Thymus (tissue), 11 donors: ENCODE measurements at regions not wholly inside any gene's neighbourhood (a gene's known extent, or its start where the extent isn't known, plus 50 kb on each side); places are given as distances from the start of the nearest gene placed in this dataset.

Source experiments
- DNase-seq, 9 donors: peaks; one replicate each; pipeline ENCODE4 v3.0.0-alpha.2; 2013; ENCODE audit warnings: low spot score in 9 of 9, low read depth in 6 of 9, missing footprints in 1 of 9
- H3K27ac ChIP-seq, 2 donors: one replicate each; pipeline ENCODE4 v1.5.1; 2013; ENCODE audit warnings: control low read depth in 1 of 2, low read depth in 1 of 2, low read length in 1 of 2, mild to moderate bottlenecking in 1 of 2, moderate library complexity in 1 of 2
- H3K27me3 ChIP-seq, 2 donors: one replicate each; pipeline ENCODE4 v1.5.1; 2013; ENCODE audit warnings: low read length in 1 of 2; ENCODE audit not compliant: control insufficient read depth in 2 of 2, insufficient read depth in 1 of 2
- H3K36me3 ChIP-seq, 2 donors: one replicate each; pipeline ENCODE4 v1.5.1; 2013; ENCODE audit warnings: low read length in 1 of 2, mild to moderate bottlenecking in 1 of 2, moderate library complexity in 1 of 2; ENCODE audit not compliant: control insufficient read depth in 2 of 2, insufficient read depth in 2 of 2
- H3K4me1 ChIP-seq, 2 donors: one replicate each; pipeline ENCODE4 v1.5.1; 2013; ENCODE audit warnings: low read length in 2 of 2; ENCODE audit not compliant: control insufficient read depth in 2 of 2, insufficient read depth in 2 of 2
- H3K4me3 ChIP-seq, 2 donors: one replicate each; pipeline ENCODE4 v1.5.1; 2013; ENCODE audit warnings: low read length in 2 of 2, control low read depth in 1 of 2, mild to moderate bottlenecking in 1 of 2
- H3K9me3 ChIP-seq, 2 donors: one replicate each; pipeline ENCODE4 v1.5.1; 2013; ENCODE audit warnings: low read length in 1 of 2, mild to moderate bottlenecking in 1 of 2; ENCODE audit not compliant: control insufficient read depth in 2 of 2, insufficient read depth in 1 of 2
- WGBS: extraction: QIAGEN DNeasy Blood & Tissue Kit; methylation state at CpG from one replicate; pipeline ENCODE4 v1.1.7; 2013; 5-methylcytosine and 5-hydroxymethylcytosine counted together
- donor health status: healthy.

DNA sequence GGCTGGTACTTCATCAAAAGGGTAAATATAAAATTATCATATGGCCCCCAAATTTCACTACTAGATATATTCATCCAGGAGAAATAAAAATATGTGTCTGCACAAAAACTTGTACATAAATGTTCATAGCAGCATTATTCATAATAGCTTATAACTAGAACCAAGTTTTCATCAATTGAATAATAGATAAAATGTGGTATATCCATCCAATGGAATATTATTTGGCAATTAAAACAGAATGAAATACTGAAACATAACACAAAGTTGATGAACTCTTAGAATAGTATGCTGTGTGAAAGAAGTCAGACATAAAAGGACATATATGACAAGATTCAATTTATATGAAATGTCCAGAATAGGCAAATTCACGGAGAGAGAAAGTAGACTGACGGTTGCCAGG lies 389.3 kb upstream of the ADAMTS9 start:
- Histone ChIP-seq H3K36me3 (no peaks in the 10 kb centered on the region), H3K9me3 (no peaks in the 10 kb centered on the region), H3K27ac (no peak overlapping the region), H3K27me3 (no peaks in the 10 kb centered on the region), H3K4me3 (no peak overlapping the region), H3K4me1 (no peaks in the 10 kb centered on the region)
- no peak for DNase-seq
- 95% methylated on average over 2 of the region's 2 CpGs for WGBS

DNA sequence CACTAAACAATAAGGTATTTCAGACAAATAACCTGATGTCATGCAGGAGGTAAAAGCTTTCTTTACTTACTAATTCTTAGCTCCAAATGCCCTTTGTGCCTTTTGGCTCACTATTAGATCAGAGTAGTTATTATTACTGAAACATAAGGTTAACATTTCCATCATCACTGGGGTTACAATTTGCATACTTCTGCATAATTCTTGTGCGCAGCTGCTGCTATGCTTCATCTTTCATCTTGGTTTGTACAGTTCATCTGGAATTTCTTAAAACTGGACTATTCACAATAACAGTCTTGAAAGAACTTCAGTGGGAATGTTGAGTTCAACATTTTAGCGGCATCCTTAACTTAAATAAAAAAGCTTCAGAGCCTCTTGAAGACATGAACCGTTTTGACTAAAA lies 383.2 kb upstream of the ADAMTS9 start:
- Histone ChIP-seq H3K27me3 (no peaks in the 10 kb centered on the region), H3K4me3 (no peak overlapping the region), H3K36me3 (no peaks in the 10 kb centered on the region), H3K27ac (no peak overlapping the region), H3K9me3 (no peaks in the 10 kb centered on the region), H3K4me1 (no peaks in the 10 kb centered on the region)
- 96% methylated on average over 3 of the region's 3 CpGs for WGBS
- no peak for DNase-seq

DNA sequence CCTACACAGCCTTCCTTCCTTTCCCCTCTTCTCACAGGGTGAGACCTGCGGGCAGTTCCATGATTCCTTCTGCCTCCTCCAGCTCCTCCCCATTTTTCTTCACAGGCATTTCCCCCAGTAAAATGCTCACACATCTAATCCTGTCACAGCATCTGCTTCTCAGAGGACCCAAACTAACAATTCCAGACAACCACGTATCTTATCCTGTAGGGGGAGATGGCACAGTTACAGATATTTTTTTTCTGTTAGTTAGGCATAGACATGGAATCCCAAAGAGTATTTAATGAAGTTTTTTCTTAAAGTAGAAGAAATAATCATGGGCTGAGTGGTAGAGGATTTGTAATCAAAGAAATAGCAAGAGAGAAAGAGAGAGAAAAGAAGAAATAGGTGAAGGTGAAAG lies 373.1 kb upstream of the ADAMTS9 start:
- Histone ChIP-seq H3K9me3 (no peaks in the 10 kb centered on the region), H3K27me3 (no peaks in the 10 kb centered on the region), H3K4me1 (no peaks in the 10 kb centered on the region), H3K36me3 (no peaks in the 10 kb centered on the region), H3K4me3 (no peak overlapping the region), H3K27ac (no peak overlapping the region)
- DNase-seq = no peak
- whole genome bisulfite sequencing = 95% methylated on average over 2 of the region's 2 CpGs

DNA sequence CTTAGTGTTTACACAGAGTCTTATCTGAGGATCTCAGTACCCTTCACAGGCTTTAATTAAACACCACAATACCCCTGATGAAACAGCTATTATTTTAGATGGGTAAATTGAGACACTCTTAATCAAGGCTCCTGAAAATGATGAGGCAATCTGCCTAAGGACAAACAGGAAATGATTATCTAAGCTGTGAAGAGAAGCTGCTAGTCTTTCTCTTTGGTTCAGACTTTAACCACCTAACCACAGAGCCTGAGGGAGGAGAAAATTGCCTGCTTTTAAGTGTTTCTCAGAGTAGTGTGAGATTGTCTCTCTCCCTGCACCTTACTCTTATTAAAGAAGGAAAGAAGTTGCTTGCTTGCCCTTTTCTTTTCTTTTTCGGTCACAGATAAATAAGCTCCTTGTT lies 364.3 kb upstream of the ADAMTS9 start:
- peak in 1 of 9 donors; percentile 9 for DNase-seq
- Histone ChIP-seq H3K9me3 (no peaks in the 10 kb centered on the region), H3K27ac (no peak overlapping the region), H3K4me1 (no peaks in the 10 kb centered on the region), H3K36me3 (no peaks in the 10 kb centered on the region), H3K4me3 (no peak overlapping the region), H3K27me3 (no peaks in the 10 kb centered on the region)
- 93% methylated on average over 1 of the region's 1 CpG for WGBS

DNA sequence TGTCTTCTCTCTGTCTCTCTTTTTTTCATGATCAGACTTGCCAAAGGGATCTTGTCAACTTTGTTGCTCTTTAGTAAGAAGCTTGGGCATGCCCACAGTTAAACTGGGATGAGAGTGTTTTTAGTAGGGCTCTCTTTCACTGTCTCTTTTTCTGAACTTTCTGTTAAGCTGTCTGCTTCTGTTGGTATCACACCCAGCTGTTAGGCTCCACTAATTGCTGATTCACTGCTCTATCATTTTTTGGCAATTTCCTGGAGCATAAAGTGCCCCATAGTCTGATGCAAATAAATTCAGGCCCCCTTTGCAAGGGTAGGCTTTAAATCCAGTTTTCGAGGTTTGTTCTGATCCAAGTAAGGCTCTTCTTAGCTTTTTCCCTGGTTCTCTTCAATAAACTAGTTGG lies 360.4 kb upstream of the ADAMTS9 start:
- no peak overlapping the region for H3K27ac ChIP-seq
- no peaks in the 10 kb centered on the region for H3K36me3 ChIP-seq
- H3K9me3 ChIP-seq = no peaks in the 10 kb centered on the region
- no peak for DNase-seq
- H3K4me1 ChIP-seq = no peaks in the 10 kb centered on the region
- H3K27me3 ChIP-seq = no peaks in the 10 kb centered on the region
- no peak overlapping the region for H3K4me3 ChIP-seq
- 96% methylated on average over 1 of the region's 1 CpG for WGBS

DNA sequence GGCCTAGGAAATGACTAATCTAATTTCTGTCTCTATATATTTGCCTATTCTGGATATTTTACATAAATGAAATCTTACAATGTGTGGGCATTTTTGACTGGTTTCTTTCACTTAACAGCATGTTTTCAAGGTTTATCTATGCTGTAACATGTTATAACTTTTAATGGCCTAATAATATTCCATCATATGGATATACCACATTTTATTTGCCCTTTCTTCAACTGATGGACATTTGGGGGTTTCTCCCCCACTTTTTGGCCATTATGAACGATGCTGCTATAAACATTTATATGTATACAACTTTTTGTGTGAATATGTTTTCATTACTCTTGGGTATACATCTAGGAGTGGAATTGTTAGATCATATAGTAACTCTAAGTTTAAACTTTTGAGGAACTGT lies 357.3 kb upstream of the ADAMTS9 start:
- Histone ChIP-seq H3K4me3 (no peak overlapping the region), H3K27ac (no peak overlapping the region), H3K9me3 (no peaks in the 10 kb centered on the region), H3K4me1 (no peaks in the 10 kb centered on the region), H3K36me3 (no peaks in the 10 kb centered on the region), H3K27me3 (no peaks in the 10 kb centered on the region)
- no peak for DNase-seq
- WGBS = 72% methylated on average over 1 of the region's 1 CpG

DNA sequence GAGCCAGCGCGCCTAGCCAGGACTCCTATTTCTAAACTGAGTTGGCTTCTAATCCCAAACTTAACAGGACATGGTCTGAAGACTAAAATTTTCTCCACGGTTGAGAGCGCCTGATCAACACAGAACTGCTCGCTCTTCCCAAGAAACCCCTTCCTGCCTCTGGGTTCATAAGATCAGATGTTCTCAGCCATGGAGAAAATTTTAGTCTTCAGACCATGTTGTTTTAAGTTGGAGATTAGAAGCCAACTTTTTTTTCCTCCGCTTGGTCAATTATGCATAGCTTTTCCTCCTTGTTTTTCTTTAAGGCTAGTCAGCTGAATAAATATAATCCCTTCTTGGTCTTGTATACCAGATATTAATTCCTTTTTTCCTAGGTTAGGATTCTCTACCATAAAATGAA lies 356.6 kb upstream of the ADAMTS9 start:
- no peaks in the 10 kb centered on the region for H3K4me1 ChIP-seq
- no peaks in the 10 kb centered on the region for H3K27me3 ChIP-seq
- no peak for DNase-seq
- WGBS = 98% methylated on average over 6 of the region's 6 CpGs
- no peaks in the 10 kb centered on the region for H3K36me3 ChIP-seq
- H3K4me3 ChIP-seq = no peak overlapping the region
- no peak overlapping the region for H3K27ac ChIP-seq
- H3K9me3 ChIP-seq = no peaks in the 10 kb centered on the region

DNA sequence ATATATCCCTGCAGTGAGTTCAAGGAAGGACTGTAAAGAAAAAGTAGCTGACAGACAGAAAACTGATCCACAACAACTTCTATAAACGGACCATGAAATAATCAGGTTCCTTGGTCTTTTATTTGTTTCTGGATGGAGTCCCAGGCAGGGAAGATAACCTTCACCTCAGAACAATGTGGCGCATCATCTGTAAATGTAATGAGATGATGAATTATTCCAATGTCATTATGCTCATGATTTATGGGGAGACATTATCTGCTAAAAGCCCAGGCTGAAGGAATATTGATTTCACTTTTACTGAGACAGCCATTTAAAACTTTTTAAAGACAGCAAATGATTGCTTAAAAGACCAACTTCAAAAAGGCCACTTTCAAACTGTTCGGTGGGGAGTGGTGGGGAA lies 354.9 kb upstream of the ADAMTS9 start:
- Histone ChIP-seq H3K27me3 (no peaks in the 10 kb centered on the region), H3K4me3 (no peak overlapping the region), H3K4me1 (no peaks in the 10 kb centered on the region), H3K27ac (no peak overlapping the region), H3K9me3 (no peaks in the 10 kb centered on the region), H3K36me3 (no peaks in the 10 kb centered on the region)
- 87% methylated on average over 3 of the region's 3 CpGs for WGBS
- no peak for DNase-seq

DNA sequence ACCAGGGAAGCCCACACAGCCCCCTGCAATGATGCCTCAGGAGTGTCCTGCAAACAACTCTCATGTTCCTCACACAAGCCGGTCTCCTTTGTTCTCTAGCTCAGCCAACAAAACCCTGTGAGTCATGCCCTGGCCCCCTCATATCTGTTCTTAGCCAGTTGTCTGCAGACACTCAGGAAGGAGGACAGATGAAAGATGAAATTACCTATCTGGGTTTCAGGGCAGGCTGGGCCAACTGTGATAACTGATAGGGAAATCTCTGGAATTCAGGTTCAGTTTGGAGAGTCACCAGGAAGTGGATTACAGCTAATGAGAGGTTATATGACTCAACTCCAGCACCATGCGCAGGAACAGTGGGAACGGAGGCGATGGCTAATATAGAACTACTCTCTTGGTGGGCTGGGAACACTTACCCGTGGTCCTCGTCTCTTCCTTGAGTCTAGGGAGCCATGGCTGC lies 352.0 kb upstream of the ADAMTS9 start:
- 97% methylated on average over 6 of the region's 6 CpGs for WGBS
- H3K4me1 ChIP-seq = no peaks in the 10 kb centered on the region
- no peaks in the 10 kb centered on the region for H3K27me3 ChIP-seq
- no peaks in the 10 kb centered on the region for H3K9me3 ChIP-seq
- DNase-seq = no peak
- no peaks in the 10 kb centered on the region for H3K36me3 ChIP-seq
- no peak overlapping the region for H3K4me3 ChIP-seq
- no peak overlapping the region for H3K27ac ChIP-seq

DNA sequence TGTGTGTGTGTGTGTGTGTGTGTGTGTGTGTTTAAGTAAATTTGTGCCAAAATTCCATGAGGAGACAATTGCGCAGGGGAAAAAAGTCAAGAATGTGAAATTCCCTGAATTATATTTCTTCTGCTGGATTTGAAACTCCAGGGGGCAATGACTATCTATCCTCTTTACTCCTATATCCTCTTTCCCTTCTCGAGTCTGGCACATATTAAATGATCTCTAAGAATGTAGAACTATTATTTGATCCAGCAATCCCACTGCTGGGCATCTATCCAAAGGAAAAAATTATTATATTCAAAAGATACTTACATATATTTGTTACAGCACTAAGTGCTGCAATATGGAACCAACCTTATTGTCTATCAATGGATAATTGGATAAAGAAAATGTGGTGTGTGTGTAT lies 350.1 kb upstream of the ADAMTS9 start:
- H3K27me3 ChIP-seq = no peaks in the 10 kb centered on the region
- no peak for DNase-seq
- H3K36me3 ChIP-seq = no peaks in the 10 kb centered on the region
- H3K4me3 ChIP-seq = no peak overlapping the region
- H3K9me3 ChIP-seq = no peaks in the 10 kb centered on the region
- WGBS = 85% methylated on average over 2 of the region's 2 CpGs
- H3K4me1 ChIP-seq = no peaks in the 10 kb centered on the region
- no peak overlapping the region for H3K27ac ChIP-seq
